IMR-90 (cell line): ENCODE measurements at regions not wholly inside any gene's neighbourhood (a gene's known extent, or its start where the extent isn't known, plus 50 kb on each side); places are given as distances from the start of the nearest gene placed in this dataset.

Experiments used
- ATAC-seq: fragments of 200-7000 bp; cut with Tn5 transposase; 2 replicates; pipeline ENCODE4 v1.9.1; 2020; ENCODE audit warnings: low read depth, mild to moderate bottlenecking, moderate library complexity
- BruUV-seq: library from RNA; stranded (reverse); fragments of 400-500 nt; replicated peaks from 2 replicates; lab custom pipeline; 2021; lab: Mats Ljungman, UMichigan
- CTCF ChIA-PET: fragments of 300-600 bp; formaldehyde crosslinking; extraction: SDS; loops from one replicate; lab custom pipeline; 2021; ENCODE audit warnings: antibody characterized with exemption; lab: Yijun Ruan, JAX
- POLR2A ChIA-PET: fragments of 300-600 bp; sonication (Branson Sonifier 250); formaldehyde crosslinking; loops from one replicate; lab custom pipeline; 2022; ENCODE audit warnings: antibody characterized with exemption; ENCODE audit not compliant: unreplicated experiment; lab: Charles Lee
- DNase-seq: peaks from one replicate; pipeline ENCODE4 v3.0.0; 2013
- H2AFZ ChIP-seq: replicated peaks from 2 replicates; pipeline ENCODE3; 2013; ENCODE audit warnings: low read length, mild to moderate bottlenecking; ENCODE audit not compliant: poor library complexity
- H2AK5ac ChIP-seq: 2 replicates; pipeline ENCODE4 v1.6.1; 2013; ENCODE audit warnings: low read depth, low read length, inconsistent platforms
- H2AK9ac ChIP-seq: replicated peaks from 2 replicates; pipeline ENCODE3; 2013; ENCODE audit warnings: mild to moderate bottlenecking, low read depth, low read length, moderate library complexity; ENCODE audit not compliant: poor library complexity
- H2BK120ac ChIP-seq: 2 replicates; pipeline ENCODE4 v1.6.1; 2013; ENCODE audit warnings: low read depth, low read length, inconsistent platforms
- H2BK15ac ChIP-seq: 3 replicates; pipeline ENCODE4 v1.6.1; 2013; ENCODE audit warnings: low read depth, low read length, inconsistent platforms
- H2BK20ac ChIP-seq: 2 replicates; pipeline ENCODE4 v1.6.1; 2013; ENCODE audit warnings: low read depth, mild to moderate bottlenecking, inconsistent platforms, low read length, moderate library complexity
- H2BK5ac ChIP-seq: 2 replicates; pipeline ENCODE4 v1.6.1; 2013; ENCODE audit warnings: mild to moderate bottlenecking, low read depth, low read length, inconsistent platforms; ENCODE audit not compliant: poor library complexity, severe bottlenecking
- H3K14ac ChIP-seq: replicated peaks from 2 replicates; pipeline ENCODE4 v1.6.1; 2013; ENCODE audit warnings: low read depth, low read length, inconsistent platforms
- H3K18ac ChIP-seq: 2 replicates; pipeline ENCODE4 v1.6.1; 2013; ENCODE audit warnings: low read depth, low read length, control low read depth
- H3K23ac ChIP-seq: 2 replicates; pipeline ENCODE4 v1.6.1; 2013; ENCODE audit warnings: low read depth, low read length, inconsistent platforms
- H3K27ac ChIP-seq: 2 replicates; pipeline ENCODE4 v1.5.1; 2013; ENCODE audit warnings: mild to moderate bottlenecking, control low read depth, low read length; ENCODE audit not compliant: insufficient read depth
- H3K27me3 ChIP-seq: 2 replicates; pipeline ENCODE4 v1.6.1; 2013; ENCODE audit warnings: low read length; ENCODE audit not compliant: control insufficient read depth, insufficient read depth
- H3K36me3 ChIP-seq: 2 replicates; pipeline ENCODE4 v1.6.1; 2013; ENCODE audit warnings: low read length, mixed read lengths; ENCODE audit not compliant: control insufficient read depth, insufficient read depth
- H3K4ac ChIP-seq: 2 replicates; pipeline ENCODE4 v1.6.1; 2013; ENCODE audit warnings: low read depth, low read length, inconsistent platforms
- H3K4me1 ChIP-seq: 2 replicates; pipeline ENCODE4 v1.6.1; 2013; ENCODE audit warnings: low read length, mixed read lengths; ENCODE audit not compliant: control insufficient read depth, insufficient read depth
- H3K4me2 ChIP-seq: 2 replicates; pipeline ENCODE4 v1.6.1; 2013; ENCODE audit warnings: low read depth, mild to moderate bottlenecking, control low read depth, low read length, moderate library complexity
- H3K4me3 ChIP-seq: 2 replicates; pipeline ENCODE4 v1.5.1; 2013; ENCODE audit warnings: low read depth, mild to moderate bottlenecking, control low read depth, low read length, moderate library complexity; ENCODE audit not compliant: insufficient read depth
- H3K56ac ChIP-seq: 2 replicates; pipeline ENCODE4 v1.6.1; 2013; ENCODE audit warnings: low read length, inconsistent platforms; ENCODE audit not compliant: insufficient read depth; ENCODE audit errors: extremely low read depth
- H3K79me1 ChIP-seq, 2 experiments: 2 replicates each; pipeline ENCODE4 v1.6.1; 2013; ENCODE audit warnings: low read length in 2 of 2, inconsistent platforms in 1 of 2, low read depth in 1 of 2
- H3K9ac ChIP-seq: 2 replicates; pipeline ENCODE4 v1.6.1; 2013; ENCODE audit warnings: low read depth, low read length, control low read depth
- H3K9me1 ChIP-seq: 2 replicates; pipeline ENCODE4 v1.6.1; 2013; ENCODE audit warnings: low read length, inconsistent platforms; ENCODE audit not compliant: insufficient read depth
- H3K9me3 ChIP-seq: 2 replicates; pipeline ENCODE4 v1.6.1; 2013; ENCODE audit warnings: low read length; ENCODE audit not compliant: control insufficient read depth, insufficient read depth
- H4K20me1 ChIP-seq: 2 replicates; pipeline ENCODE4 v1.6.1; 2013; ENCODE audit warnings: low read length, inconsistent platforms; ENCODE audit not compliant: insufficient read depth
- H4K5ac ChIP-seq: 2 replicates; pipeline ENCODE4 v1.6.1; 2013; ENCODE audit warnings: mild to moderate bottlenecking, low read depth, low read length, control low read depth
- H4K8ac ChIP-seq, 2 experiments: 2 replicates each; pipeline ENCODE4 v1.6.1; 2013; ENCODE audit warnings: low read depth in 2 of 2, low read length in 2 of 2, control low read depth in 1 of 2, inconsistent platforms in 1 of 2
- H4K91ac ChIP-seq: 2 replicates; pipeline ENCODE4 v1.6.1; 2013; ENCODE audit warnings: low read depth, low read length, inconsistent platforms; ENCODE audit not compliant: insufficient read depth
- BHLHE40 ChIP-seq: fragments of 150-350 bp; IDR thresholded peaks from 2 replicates; pipeline ENCODE4 v1.6.1; 2016; ENCODE audit warnings: mild to moderate bottlenecking, low read depth, low read length
- CEBPB ChIP-seq: IDR thresholded peaks from 2 replicates; pipeline ENCODE4 v1.6.1; 2012; ENCODE audit warnings: low read depth, low read length, improper control_type of control experiment
- CHD1 ChIP-seq: IDR thresholded peaks from 2 replicates; pipeline ENCODE4 v1.6.1; 2012; ENCODE audit warnings: low read depth, low read length, improper control_type of control experiment
- FOS ChIP-seq: fragments of 150-350 bp; IDR thresholded peaks from 2 replicates; pipeline ENCODE4 v1.6.1; 2016; ENCODE audit warnings: low read depth, low read length
- MAFK ChIP-seq: IDR thresholded peaks from 2 replicates; pipeline ENCODE4 v1.6.1; 2012; ENCODE audit warnings: low read depth, low read length, improper control_type of control experiment
- MAZ ChIP-seq: IDR thresholded peaks from 2 replicates; pipeline ENCODE4 v1.6.1; 2012; ENCODE audit warnings: low read depth, mild to moderate bottlenecking, low read length, improper control_type of control experiment, moderate library complexity, borderline replicate concordance
- NFE2L2 ChIP-seq: fragments of 150-350 bp; IDR thresholded peaks from 2 replicates; pipeline ENCODE4 v1.6.1; 2016; ENCODE audit warnings: low read depth, mild to moderate bottlenecking, low read length
- POLR2A ChIP-seq: IDR thresholded peaks from 2 replicates; pipeline ENCODE4 v1.6.1; 2012; ENCODE audit warnings: mild to moderate bottlenecking, low read depth, low read length
- RAD21 ChIP-seq: IDR thresholded peaks from 2 replicates; pipeline ENCODE4 v1.6.1; 2012; ENCODE audit warnings: low read length, improper control_type of control experiment
- RCOR1 ChIP-seq: IDR thresholded peaks from 2 replicates; pipeline ENCODE4 v1.6.1; 2012; ENCODE audit warnings: mild to moderate bottlenecking, low read length, improper control_type of control experiment; ENCODE audit not compliant: insufficient replicate concordance
- RFX5 ChIP-seq: IDR thresholded peaks from 2 replicates; pipeline ENCODE4 v1.8.0; 2012; ENCODE audit warnings: low read depth, mild to moderate bottlenecking, low read length, moderate library complexity
- SMC3 ChIP-seq: fragments of 150-350 bp; IDR thresholded peaks from 2 replicates; pipeline ENCODE4 v1.6.1; 2016; ENCODE audit warnings: low read depth, mild to moderate bottlenecking, antibody characterized with exemption, low read length, moderate library complexity
- WGBS, 2 experiments: methylation state at CpG; one replicate each; pipeline versions ENCODE4 v1.1.5 to v1.1.7; 2013; ENCODE audit warnings: missing lambda C conversion rate in 2 of 2; ENCODE audit not compliant: insufficient read length in 1 of 2; ENCODE audit errors: extremely low coverage in 2 of 2; 5-methylcytosine and 5-hydroxymethylcytosine counted together
- dilution Hi-C: fragments of 300-500 bp; cut with HindIII; formaldehyde crosslinking; loops from one replicate; pipeline ENCODE4 v1.14.3; 2018; ENCODE audit warnings: low sequenced_read_pairs; ENCODE audit not compliant: unreplicated experiment
- in situ Hi-C: fragments of 300-500 bp; cut with MboI; formaldehyde crosslinking; loops from 3 replicates; pipeline ENCODE4 v1.14.3; 2019; ENCODE audit warnings: low sequenced_read_pairs, inconsistent platforms, mixed read lengths
- intact Hi-C: fragments of 100-400 bp; cut with micrococcal nuclease; formaldehyde crosslinking; loops from 2 replicates; pipeline ENCODE4 v1.10.0; 2022
- TF ChIP-seq, protein P1 (sequence below): fragments of 150-350 bp; IDR thresholded peaks from 2 replicates; pipeline ENCODE4 v1.6.1; 2016; ENCODE audit warnings: low read depth, mild to moderate bottlenecking, low read length, moderate library complexity, borderline replicate concordance
- TF ChIP-seq, protein P2 (sequence below): fragments of 150-350 bp; IDR thresholded peaks from 2 replicates; pipeline ENCODE4 v1.6.1; 2017; ENCODE audit warnings: mild to moderate bottlenecking, antibody characterized with exemption, low read length, low read depth

DNA sequence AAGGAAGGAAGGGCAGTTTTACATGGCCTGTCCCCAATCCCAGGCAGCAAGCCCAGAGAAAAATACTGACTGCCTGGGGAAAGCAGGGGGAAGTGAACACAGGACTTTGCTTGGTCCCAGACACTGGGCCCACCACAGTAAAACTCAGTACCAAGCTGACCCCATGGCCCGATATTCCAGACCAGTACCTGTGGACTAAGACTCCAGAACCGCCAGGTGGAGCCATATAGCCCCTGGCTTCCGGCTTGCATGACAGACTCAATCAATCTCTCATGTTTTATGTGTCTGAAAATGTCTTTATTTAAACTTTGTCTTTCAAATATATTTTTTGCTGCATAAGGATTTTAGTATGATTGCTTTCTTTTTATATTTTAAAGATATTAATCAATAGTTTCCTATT lies 767.9 kb upstream of the SLITRK6 start:
- CTCF ChIA-PET: no interaction called here
- Histone ChIP-seq H3K4me3 (no peak overlapping the region), H3K4me1 (no peaks in the 10 kb centered on the region), H4K91ac (no peak overlapping the region), H2BK5ac (no peak overlapping the region), H3K79me1 (no peaks in the 10 kb centered on the region), H3K9me3 (no peaks in the 10 kb centered on the region), H2BK20ac (no peak overlapping the region), H3K9ac (no peak overlapping the region), H4K20me1 (no peaks in the 10 kb centered on the region), H2BK15ac (no peak overlapping the region), H3K9me1 (0 out of 2 replicates have a peak, but pooled peaks cover 2% of the 10 kb centered on the region), H3K27me3 (no peaks in the 10 kb centered on the region), H4K5ac (no peak overlapping the region), H2AK5ac (no peak overlapping the region; the same call in 1 of the 2 replicates), H3K4ac (no peak overlapping the region), H3K4me2 (no peak overlapping the region), H3K18ac (no peak overlapping the region), H2BK120ac (no peak overlapping the region), H4K8ac (no peak overlapping the region), H3K14ac (no peak overlapping the region), H3K56ac (no peak overlapping the region), H2AFZ (no peak overlapping the region), H2AK9ac (no peak overlapping the region), H3K27ac (no peak overlapping the region), H3K36me3 (no peaks in the 10 kb centered on the region), H3K23ac (no peak overlapping the region)
- no TSS peak for BruUV-seq
- intact Hi-C loops: no loop called here
- DNase-seq (no peak), ATAC-seq (no peak)
- POLR2A ChIA-PET: no interaction called here
- in situ Hi-C loops: no loop called here
- TF ChIP-seq, protein P1, sequence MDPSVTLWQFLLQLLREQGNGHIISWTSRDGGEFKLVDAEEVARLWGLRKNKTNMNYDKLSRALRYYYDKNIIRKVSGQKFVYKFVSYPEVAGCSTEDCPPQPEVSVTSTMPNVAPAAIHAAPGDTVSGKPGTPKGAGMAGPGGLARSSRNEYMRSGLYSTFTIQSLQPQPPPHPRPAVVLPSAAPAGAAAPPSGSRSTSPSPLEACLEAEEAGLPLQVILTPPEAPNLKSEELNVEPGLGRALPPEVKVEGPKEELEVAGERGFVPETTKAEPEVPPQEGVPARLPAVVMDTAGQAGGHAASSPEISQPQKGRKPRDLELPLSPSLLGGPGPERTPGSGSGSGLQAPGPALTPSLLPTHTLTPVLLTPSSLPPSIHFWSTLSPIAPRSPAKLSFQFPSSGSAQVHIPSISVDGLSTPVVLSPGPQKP: no peak
- TF ChIP-seq NFE2L2 (no peak), BHLHE40 (no peak), RCOR1 (no peak), MAZ (no peak), CHD1 (no peak), RFX5 (no peak), RAD21 (no peak), MAFK (no peak), CEBPB (no peak), SMC3 (no peak), FOS (no peak), POLR2A (no peak)
- TF ChIP-seq, protein P2, sequence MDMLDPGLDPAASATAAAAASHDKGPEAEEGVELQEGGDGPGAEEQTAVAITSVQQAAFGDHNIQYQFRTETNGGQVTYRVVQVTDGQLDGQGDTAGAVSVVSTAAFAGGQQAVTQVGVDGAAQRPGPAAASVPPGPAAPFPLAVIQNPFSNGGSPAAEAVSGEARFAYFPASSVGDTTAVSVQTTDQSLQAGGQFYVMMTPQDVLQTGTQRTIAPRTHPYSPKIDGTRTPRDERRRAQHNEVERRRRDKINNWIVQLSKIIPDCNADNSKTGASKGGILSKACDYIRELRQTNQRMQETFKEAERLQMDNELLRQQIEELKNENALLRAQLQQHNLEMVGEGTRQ: no peak
- WGBS, 2 experiments: no CpG with 5 or more reads among the region's 3 CpGs
- dilution Hi-C loops: no loop called here
